Endothelial cell of umbilical vein (primary cell): ENCODE measurements at regions not wholly inside any gene's neighbourhood (a gene's known extent, or its start where the extent isn't known, plus 50 kb on each side); places are given as distances from the start of the nearest gene placed in this dataset.

Experiments used
- BruUV-seq: library from RNA; stranded (reverse); fragments of 400-500 nt; replicated peaks from 2 replicates; lab custom pipeline; 2021; lab: Mats Ljungman, UMichigan
- CTCF ChIA-PET: fragments of 300-600, 350-600 bp; sonication (Branson Sonifier 250); formaldehyde crosslinking; loops from one replicate; lab custom pipeline; 2021; ENCODE audit warnings: antibody characterized with exemption, inconsistent platforms; lab: Charles Lee
- POLR2A ChIA-PET: fragments of 300-600, 350-600 bp; sonication (Branson Sonifier 250); formaldehyde crosslinking; loops from one replicate; lab custom pipeline; 2021; ENCODE audit warnings: antibody characterized with exemption, inconsistent platforms; lab: Charles Lee
- DNase-seq: peaks from one replicate; pipeline ENCODE4 v3.0.0-alpha.2; 2011; ENCODE audit warnings: low read depth, low spot score
- FAIRE-seq: peaks from 2 replicates; lab custom pipeline; 2011; peaks lifted over from hg19 to GRCh38; lab: Jason Lieb, UNC
- H2AFZ ChIP-seq: 2 replicates; pipeline ENCODE4 v1.6.0; 2012; ENCODE audit warnings: low read depth, low read length, control low read depth, inconsistent platforms
- H3K27ac ChIP-seq: 2 replicates; pipeline ENCODE4 v1.5.1; 2011; ENCODE audit warnings: low read depth, mild to moderate bottlenecking, control low read depth, low read length, moderate library complexity; ENCODE audit not compliant: insufficient read depth
- H3K27me3 ChIP-seq, 2 experiments: 2 replicates each; pipeline versions ENCODE4 v1.6.0 to v1.6.1; 2011; ENCODE audit warnings: low read length in 2 of 2, mixed read lengths in 1 of 2; ENCODE audit not compliant: control insufficient read depth in 2 of 2, insufficient read depth in 2 of 2
- H3K36me3 ChIP-seq, 2 experiments: 2 replicates in 1 of 2; 3 replicates in 1 of 2; pipeline ENCODE4 v1.5.1; 2011; ENCODE audit warnings: low read length in 2 of 2, mild to moderate bottlenecking in 1 of 2, moderate library complexity in 1 of 2; ENCODE audit not compliant: control insufficient read depth in 2 of 2, insufficient read depth in 2 of 2; ENCODE audit errors: extremely low read depth in 1 of 2
- H3K4me1 ChIP-seq: 3 replicates; pipeline ENCODE4 v1.5.1; 2011; ENCODE audit warnings: mild to moderate bottlenecking, low read length; ENCODE audit not compliant: control insufficient read depth, insufficient read depth; ENCODE audit errors: extremely low read depth
- H3K4me2 ChIP-seq: 2 replicates; pipeline ENCODE4 v1.6.1; 2011; ENCODE audit warnings: low read length, control low read depth, mixed read lengths; ENCODE audit not compliant: insufficient read depth
- H3K4me3 ChIP-seq, 3 experiments: fragments of 200-600 bp in 1 of 3; sonication (generic), shearing (Covaris generic) in 1 of 3; replicated peaks in 1 of 3; 2 replicates each; pipeline ENCODE4 v1.5.1; 2011 to 2016; ENCODE audit warnings: control low read depth in 3 of 3, low read length in 3 of 3, mild to moderate bottlenecking in 2 of 3, inconsistent platforms in 1 of 3, low read depth in 1 of 3, moderate library complexity in 1 of 3; ENCODE audit not compliant: insufficient read depth in 1 of 3
- H3K79me2 ChIP-seq: 2 replicates; pipeline ENCODE4 v1.6.0; 2012; ENCODE audit warnings: low read length, inconsistent platforms; ENCODE audit not compliant: control insufficient read depth, insufficient read depth
- H3K9ac ChIP-seq: replicated peaks from 2 replicates; pipeline ENCODE3; 2011; ENCODE audit warnings: low read length, control low read depth; ENCODE audit not compliant: insufficient read depth; ENCODE audit errors: extremely low read depth
- H3K9me1 ChIP-seq: replicated peaks from 3 replicates; pipeline ENCODE4 v1.6.0; 2011; ENCODE audit warnings: mild to moderate bottlenecking, low read length; ENCODE audit not compliant: control insufficient read depth, insufficient read depth; ENCODE audit errors: extremely low read depth
- H3K9me3 ChIP-seq: replicated peaks from 2 replicates; pipeline ENCODE4 v1.5.1; 2012; ENCODE audit warnings: low read length, inconsistent platforms; ENCODE audit not compliant: control insufficient read depth, insufficient read depth
- H4K20me1 ChIP-seq: replicated peaks from 2 replicates; pipeline ENCODE3; 2011; ENCODE audit warnings: mild to moderate bottlenecking, low read length; ENCODE audit not compliant: control insufficient read depth, insufficient read depth; ENCODE audit errors: extremely low read depth
- EZH2 ChIP-seq: IDR thresholded peaks from 2 replicates; pipeline ENCODE4 v1.6.1; 2012; ENCODE audit warnings: borderline replicate concordance, low read depth, mild to moderate bottlenecking, moderate library complexity, low read length, inconsistent platforms; ENCODE audit not compliant: severe bottlenecking
- FOS ChIP-seq: IDR thresholded peaks from 2 replicates; pipeline ENCODE4 v1.6.1; 2011; ENCODE audit warnings: mild to moderate bottlenecking, low read length, moderate library complexity, borderline replicate concordance; ENCODE audit not compliant: insufficient read depth
- GATA2 ChIP-seq: IDR thresholded peaks from 2 replicates; pipeline ENCODE4 v1.7.0; 2011; ENCODE audit warnings: low read depth, mild to moderate bottlenecking, moderate library complexity, mixed read lengths, low read length; ENCODE audit not compliant: insufficient read length, insufficient read depth
- JUN ChIP-seq: IDR thresholded peaks from 2 replicates; pipeline ENCODE4 v1.6.1; 2011; ENCODE audit warnings: borderline replicate concordance, low read depth; ENCODE audit not compliant: insufficient read length, insufficient read depth
- MYC ChIP-seq: IDR thresholded peaks from one replicate; pipeline ENCODE4 v1.6.1; 2011; ENCODE audit warnings: mild to moderate bottlenecking, low read depth, low read length
- POLR2A ChIP-seq: IDR thresholded peaks from 2 replicates; pipeline ENCODE4 v1.6.1; 2012; ENCODE audit warnings: low read depth, mild to moderate bottlenecking, control low read depth, low read length
- POLR2AphosphoS5 ChIP-seq: IDR thresholded peaks from 2 replicates; pipeline ENCODE4 v1.6.1; 2012; ENCODE audit warnings: low read depth, mild to moderate bottlenecking, control low read depth, low read length, moderate library complexity; ENCODE audit not compliant: insufficient read depth
- dilution Hi-C: fragments of 300-500 bp; cut with MboI; formaldehyde crosslinking; loops from one replicate; pipeline ENCODE4 v1.15.0; 2019; ENCODE audit warnings: low sequenced_read_pairs; ENCODE audit not compliant: extremely low pct_ligation_motif_present
- intact Hi-C: fragments of 100-400 bp; cut with micrococcal nuclease; formaldehyde crosslinking; loops from one replicate; pipeline ENCODE4 v1.10.0; 2022
- TF ChIP-seq, protein P1 (sequence below), 2 donors: IDR thresholded peaks; 1 replicate in 1 of 2; 2 replicates in 1 of 2; pipeline ENCODE4 v1.5.1; 2011; ENCODE audit warnings: low read length in 2 of 2, mild to moderate bottlenecking in 2 of 2, moderate library complexity in 2 of 2, control low read depth in 1 of 2, inconsistent platforms in 1 of 2, low read depth in 1 of 2; ENCODE audit not compliant: insufficient read depth in 1 of 2; ENCODE audit errors: extremely low read depth in 1 of 2
- TF ChIP-seq, protein P2 (sequence below): IDR thresholded peaks from 2 replicates; pipeline ENCODE4 v1.6.1; 2011; ENCODE audit not compliant: insufficient read depth, insufficient read length

DNA sequence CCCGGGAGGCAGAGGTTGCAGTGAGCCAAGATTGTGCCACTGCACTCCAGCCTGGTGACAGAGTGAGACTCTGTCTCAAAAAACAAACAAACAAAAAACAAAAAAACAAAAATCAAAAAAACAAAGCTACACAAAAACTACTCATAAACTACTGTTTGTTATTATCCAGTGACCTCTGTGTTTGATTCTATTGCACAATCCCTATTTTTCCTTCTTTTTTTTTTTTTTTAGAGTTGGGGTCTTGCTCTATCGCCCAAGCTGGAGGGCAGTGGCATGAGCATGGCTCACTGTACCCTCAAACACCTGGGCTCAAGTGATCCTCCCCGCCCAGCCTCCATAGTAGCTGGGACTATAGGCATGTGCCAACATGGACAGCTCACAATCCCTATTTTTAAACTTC, 92.7 kb downstream of the FAM217A start:
- Histone ChIP-seq H3K79me2 (no peaks in the 10 kb centered on the region), H2AFZ (no peak overlapping the region), H3K27ac (no peak overlapping the region), H4K20me1 (no peaks in the 10 kb centered on the region), H3K4me3 (no peak overlapping the region), H3K9me3 (no peaks in the 10 kb centered on the region), H3K9me1 (no peaks in the 10 kb centered on the region), H3K9ac (no peak overlapping the region), H3K27me3 (no peaks in the 10 kb centered on the region), H3K4me2 (peak overlapping the region; percentile 19), H3K4me1 (peaks cover 17% of the 10 kb centered on the region), H3K36me3 (no peaks in the 10 kb centered on the region)
- dilution Hi-C loops: loop anchor here (25.0 kb wide), 1 partner anchor 699 kb away; no protein-coding TSS in a partner anchor
- BruUV-seq: no TSS peak
- intact Hi-C loops: no loop called here
- FAIRE-seq (no peak), DNase-seq (no peak)
- ChIA-PET CTCF (interaction anchor here (0.6 to 6.1 kb wide), 8 partner anchors 8 to 254 kb away, joined by 3 to 93 read pairs (median 4); partner anchors contain the start of gene FAM50B), POLR2A (interaction anchor here (0.7 kb wide), 1 partner anchor 177 kb away, joined by 3 read pairs; no protein-coding TSS in a partner anchor)
- TF ChIP-seq, protein P1, sequence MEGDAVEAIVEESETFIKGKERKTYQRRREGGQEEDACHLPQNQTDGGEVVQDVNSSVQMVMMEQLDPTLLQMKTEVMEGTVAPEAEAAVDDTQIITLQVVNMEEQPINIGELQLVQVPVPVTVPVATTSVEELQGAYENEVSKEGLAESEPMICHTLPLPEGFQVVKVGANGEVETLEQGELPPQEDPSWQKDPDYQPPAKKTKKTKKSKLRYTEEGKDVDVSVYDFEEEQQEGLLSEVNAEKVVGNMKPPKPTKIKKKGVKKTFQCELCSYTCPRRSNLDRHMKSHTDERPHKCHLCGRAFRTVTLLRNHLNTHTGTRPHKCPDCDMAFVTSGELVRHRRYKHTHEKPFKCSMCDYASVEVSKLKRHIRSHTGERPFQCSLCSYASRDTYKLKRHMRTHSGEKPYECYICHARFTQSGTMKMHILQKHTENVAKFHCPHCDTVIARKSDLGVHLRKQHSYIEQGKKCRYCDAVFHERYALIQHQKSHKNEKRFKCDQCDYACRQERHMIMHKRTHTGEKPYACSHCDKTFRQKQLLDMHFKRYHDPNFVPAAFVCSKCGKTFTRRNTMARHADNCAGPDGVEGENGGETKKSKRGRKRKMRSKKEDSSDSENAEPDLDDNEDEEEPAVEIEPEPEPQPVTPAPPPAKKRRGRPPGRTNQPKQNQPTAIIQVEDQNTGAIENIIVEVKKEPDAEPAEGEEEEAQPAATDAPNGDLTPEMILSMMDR (IDR thresholded peaks at IDR 0.05; ENCODE audit: extremely low read depth in 1 of 2, insufficient read depth in 1 of 2, low read depth in 1 of 2, low read length in 2 of 2): no peak
- TF ChIP-seq POLR2A (no peak), JUN (no peak), EZH2 (no peak), GATA2 (no peak), POLR2AphosphoS5 (no peak), FOS (no peak), MYC (no peak)
- TF ChIP-seq, protein P2, sequence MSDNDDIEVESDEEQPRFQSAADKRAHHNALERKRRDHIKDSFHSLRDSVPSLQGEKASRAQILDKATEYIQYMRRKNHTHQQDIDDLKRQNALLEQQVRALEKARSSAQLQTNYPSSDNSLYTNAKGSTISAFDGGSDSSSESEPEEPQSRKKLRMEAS: no peak
